Hindlimb muscle (tissue), 1 donor: ENCODE measurements at regions not wholly inside any gene's neighbourhood (a gene's known extent, or its start where the extent isn't known, plus 50 kb on each side); places are given as distances from the start of the nearest gene placed in this dataset.
"Not testable (repeated sequence)": the region's sequence is repeated elsewhere in the genome, so short reads cannot be mapped to it uniquely, and the experiment has no call there.

Experiments used
- DNase-seq: peaks from one replicate; pipeline ENCODE4 v3.0.0-alpha.2; 2013

- DNase-seq: not testable (repeated sequence)
Observed at GRCh38 chr3:125822175-125822574, 146.8 kb upstream of the ROPN1B start.

DNA sequence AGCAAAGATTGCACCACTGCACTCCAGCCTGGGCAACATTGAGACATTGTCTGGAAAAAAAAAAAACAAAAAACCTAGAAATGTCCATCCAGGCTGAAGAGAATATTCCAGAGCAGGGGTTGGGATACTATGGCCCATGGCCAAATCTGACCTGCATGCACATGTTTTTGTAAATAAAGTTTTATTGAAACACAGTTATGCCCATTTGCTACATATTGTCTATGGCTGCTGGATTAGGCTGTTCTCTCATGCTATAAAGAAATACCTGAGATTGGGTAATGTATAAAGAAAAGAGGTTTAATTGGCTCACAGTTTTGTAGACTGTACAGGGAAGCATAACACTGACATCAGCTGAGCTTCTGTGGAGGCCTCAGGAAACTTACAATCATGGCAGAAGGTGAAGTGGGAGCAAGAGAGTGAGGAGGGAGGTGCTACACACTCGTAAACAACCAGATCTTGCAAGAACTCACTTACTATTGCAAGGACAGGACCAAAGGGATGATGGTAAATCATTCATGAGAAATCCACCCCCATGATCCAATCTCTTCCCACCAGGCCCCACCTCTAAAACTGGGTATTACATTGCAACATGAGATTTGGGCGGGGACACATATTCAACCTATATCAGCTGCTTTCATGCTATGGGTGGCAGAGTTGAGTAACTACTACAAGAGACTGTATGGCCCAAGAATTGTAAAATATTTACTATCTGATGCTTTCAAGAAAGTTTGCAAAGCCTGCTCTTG, 137.8 kb upstream of the ROPN1B start:
- DNase-seq: not testable (repeated sequence)

DNA sequence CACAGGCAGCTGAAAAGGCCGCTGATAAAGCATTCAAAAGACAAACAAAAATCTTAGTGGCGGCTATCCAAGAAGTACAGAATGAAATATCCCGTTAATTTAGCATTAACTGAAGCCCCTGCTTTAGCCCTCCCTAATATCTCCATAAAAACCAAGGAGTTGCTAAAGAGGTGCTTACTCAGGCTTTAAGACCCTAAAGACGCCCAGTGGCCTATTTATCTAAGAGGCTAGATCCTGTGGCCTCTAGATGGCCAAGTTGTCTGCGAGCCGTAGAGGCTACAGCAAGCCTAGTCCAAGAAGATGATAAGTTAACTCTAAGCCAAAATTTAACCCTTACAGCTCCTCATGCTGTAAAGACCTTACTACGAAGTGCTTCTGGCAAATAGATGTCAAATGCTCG, 133.4 kb upstream of the ROPN1B start:
- not testable (repeated sequence) for DNase-seq

DNA sequence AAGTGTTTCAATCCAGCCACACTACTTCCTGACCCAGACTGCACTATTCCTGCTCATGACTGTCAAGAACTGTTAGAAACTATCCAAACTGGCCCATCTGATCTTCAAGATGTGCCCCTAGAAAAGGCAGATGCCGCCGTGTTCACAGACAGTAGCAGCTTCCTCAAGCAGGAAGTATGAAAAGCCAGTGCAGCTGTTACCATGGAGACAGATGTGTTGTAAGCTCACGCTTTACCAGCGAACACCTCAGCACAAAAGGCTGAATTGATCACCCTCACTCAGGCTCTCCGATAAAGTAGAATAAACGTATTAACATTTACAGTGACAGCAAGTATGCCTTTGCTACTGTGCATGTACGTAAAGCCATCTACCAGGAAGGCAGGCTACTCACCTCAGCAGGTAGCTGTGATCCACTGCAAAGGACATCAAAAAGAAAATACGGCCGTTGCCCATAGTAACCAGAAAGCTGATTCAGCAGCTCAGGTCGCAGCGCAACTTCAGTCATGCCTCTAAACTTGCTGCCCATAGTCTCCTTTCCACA, 132.9 kb upstream of the ROPN1B start:
- peak; percentile 19 for DNase-seq

- DNase-seq: not testable (repeated sequence)
Observed at GRCh38 chr3:125836786-125837185, 132.2 kb upstream of the ROPN1B start.

DNA sequence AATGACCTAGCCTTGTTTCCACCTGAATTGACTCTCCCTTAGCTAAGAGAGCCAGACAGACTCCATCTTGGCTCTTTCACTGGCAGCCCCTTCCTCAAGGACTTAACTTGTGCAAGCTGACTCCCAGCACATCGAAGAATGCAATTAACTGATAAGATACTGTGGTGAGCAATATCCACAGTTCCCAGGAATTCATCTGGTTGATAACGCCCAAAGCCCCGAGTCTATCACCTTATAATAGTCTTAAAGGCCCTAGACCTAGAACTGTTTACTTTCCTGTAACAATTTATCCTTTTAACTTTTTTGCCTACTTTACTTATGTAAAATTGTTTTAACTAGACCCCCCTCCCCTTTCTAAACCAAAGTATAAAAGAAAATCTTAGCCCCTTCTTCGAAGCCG, 130.1 kb upstream of the ROPN1B start:
- DNase-seq: not testable (repeated sequence)

- DNase-seq: not testable (repeated sequence)
Observed at GRCh38 chr3:125840465-125840864, 128.5 kb upstream of the ROPN1B start.

GRCh38 chr3:125847966-125848365, 121.0 kb upstream of the ROPN1B start:
- peak; percentile 14 for DNase-seq

DNA sequence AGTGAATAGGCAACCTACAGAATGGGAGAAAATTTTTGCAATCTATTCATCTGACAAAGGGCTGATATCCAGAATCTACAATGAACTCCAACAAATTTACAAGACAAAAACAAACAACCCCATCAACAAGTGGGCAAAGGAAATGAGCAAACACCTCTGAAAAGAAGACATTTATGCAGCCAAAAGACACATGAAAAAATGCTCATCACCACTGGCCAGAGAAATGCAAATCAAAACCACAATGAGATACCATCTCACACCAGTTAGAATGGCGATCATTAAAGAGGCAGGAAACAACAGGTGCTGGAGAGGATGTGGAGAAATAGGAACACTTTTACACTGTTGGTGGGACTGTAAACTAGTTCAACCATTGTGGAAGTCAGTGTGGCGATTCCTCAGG, 114.0 kb upstream of the ROPN1B start:
- DNase-seq: not testable (repeated sequence)

DNA sequence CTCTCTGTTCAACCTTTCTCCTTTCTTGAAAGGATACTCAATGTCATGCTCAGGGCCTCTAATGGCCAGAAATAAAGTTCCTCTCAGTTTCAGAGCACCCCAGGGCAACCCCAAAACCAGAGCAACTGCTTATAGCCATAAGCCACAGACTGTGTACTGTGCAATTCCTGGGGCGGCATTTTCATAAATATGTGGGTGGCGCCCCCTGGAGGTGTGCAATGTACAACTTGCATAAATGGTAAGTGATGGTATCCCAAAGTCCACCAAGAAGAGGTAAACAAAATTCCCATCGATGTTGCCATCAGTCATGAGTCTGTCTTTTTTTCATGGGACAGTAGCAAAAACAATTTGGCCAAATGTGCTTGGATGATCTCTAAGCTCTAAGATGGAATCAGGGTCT, 108.4 kb upstream of the ROPN1B start:
- DNase-seq: not testable (repeated sequence)

GRCh38 chr3:125862841-125863254, 106.1 kb upstream of the ROPN1B start:
- not testable (repeated sequence) for DNase-seq

- not testable (repeated sequence) for DNase-seq
Observed at GRCh38 chr3:125864532-125864931, 104.4 kb upstream of the ROPN1B start.

- peak; percentile 59 for DNase-seq
Observed at GRCh38 chr3:125886006-125886405, 83.0 kb upstream of the ROPN1B start.

DNA sequence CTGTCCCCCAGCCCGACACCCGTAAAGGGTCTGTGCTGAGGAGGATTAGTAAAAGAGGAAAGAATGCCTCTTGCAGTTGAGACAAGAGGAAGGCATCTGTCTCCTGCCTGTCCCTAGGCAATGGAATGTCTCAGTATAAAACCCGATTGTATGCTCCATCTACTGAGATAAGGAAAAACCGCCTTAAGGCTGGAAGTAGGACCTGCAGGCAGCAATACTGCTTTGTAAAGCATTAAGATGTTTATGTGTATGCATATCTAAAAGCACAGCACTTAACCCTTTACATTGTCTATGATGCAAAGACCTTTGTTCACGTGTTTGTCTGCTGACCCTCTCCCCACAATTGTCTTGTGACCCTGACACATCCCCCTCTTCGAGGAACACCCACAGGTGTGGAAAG, 69.8 kb upstream of the ROPN1B start:
- not testable (repeated sequence) for DNase-seq

DNA sequence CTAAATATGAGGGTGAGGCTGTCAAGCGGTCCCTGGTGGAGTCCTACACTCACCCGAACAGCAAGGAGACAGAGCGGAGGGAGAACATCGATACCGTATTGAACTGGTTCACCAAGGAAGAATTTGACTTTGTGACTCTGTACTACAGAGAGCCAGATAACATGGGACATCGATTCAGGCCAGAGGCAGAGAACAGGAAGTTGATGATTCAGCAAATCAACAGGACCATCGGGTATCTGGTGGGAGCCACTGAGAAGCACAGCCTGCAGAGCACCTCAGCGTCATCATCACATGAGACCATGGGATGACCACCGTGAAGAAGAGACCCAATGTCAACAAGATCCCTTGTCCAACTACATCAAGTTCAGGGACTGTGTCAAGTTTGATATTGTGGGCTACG, 67.5 kb upstream of the ROPN1B start:
- DNase-seq: not testable (repeated sequence)

- DNase-seq: not testable (repeated sequence)
Observed at GRCh38 chr3:125903780-125904455, 65.1 kb upstream of the ROPN1B start.

- DNase-seq: not testable (repeated sequence)
Observed at GRCh38 chr3:125907279-125907678, 61.7 kb upstream of the ROPN1B start.

- not testable (repeated sequence) for DNase-seq
Observed at GRCh38 chr3:125910851-125911250, 58.1 kb upstream of the ROPN1B start.

DNA sequence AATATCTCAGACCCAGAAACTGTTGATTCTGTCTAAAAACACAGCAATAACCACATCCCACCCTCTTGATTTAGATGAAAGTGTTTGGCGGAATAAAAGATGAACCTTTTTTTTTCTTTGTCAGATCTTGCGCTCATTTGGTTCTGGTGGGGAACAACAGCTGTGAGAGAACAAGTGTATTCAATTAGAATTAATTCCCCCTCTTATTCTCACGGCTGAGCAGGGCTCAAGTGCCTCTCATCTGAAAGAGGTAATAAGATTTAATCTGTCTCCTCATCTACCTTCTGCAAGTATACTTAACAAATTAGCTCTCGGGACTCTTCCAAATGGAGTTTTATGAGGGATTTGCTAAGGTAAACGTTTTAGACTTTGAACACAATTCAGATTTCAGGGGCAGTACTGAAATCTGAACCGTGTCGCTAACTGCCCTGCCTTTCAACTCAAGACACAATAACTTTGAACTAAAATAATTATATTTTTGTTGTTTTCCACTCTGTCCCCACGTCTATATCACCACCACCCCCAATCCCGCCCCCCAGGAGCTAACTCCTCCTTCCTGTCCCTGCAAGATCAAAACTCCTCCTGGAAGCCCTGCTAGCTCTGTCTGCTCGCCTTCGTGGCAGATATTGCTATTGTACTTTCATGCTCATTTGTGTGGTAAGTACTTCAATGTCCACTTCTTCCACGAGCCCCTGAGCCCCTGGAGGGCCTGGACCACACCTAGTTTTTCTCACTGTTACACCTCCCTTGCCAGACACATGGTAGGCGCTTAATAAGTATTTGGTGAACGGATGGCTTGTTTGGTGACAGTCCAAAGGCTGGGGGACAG, 54.2 kb upstream of the ROPN1B start:
- DNase-seq: peak; percentile 32

- peak; percentile 57 for DNase-seq
Observed at GRCh38 chr3:125915437-125915787, 53.6 kb upstream of the ROPN1B start.

DNA sequence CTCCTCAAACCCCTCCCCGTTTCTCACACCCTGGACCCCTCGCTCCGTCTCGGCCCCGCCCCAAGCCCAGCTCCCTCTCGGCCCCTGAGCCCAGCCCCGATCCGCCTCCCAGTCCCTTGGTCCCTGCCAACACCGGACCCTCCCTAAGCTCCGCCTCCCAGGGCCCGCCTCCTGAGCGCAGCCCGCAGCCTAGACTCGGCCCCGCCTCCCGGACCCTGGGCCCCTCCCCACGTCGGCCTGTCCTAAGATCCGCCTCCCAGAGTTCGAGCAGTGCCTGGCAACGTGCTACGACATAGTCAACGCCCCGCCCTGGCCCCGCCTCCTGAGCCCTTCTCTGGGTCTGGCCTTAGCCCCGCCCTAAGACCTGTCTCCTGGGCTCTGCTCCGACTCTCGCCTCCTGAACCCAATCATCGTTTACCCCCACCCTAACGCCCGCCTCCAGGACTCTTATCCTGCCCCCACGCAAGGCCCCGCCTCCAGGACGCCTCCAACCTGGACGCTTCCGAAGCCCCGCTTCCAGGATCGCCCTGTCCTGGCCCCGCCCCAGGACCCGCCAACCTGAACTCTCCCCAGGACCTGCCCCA, 53.1 kb upstream of the ROPN1B start:
- DNase-seq: peak; percentile 97

GRCh38 chr3:125916376-125916978, 52.5 kb upstream of the ROPN1B start:
- peak; percentile 95 for DNase-seq
